Activated CD8-positive, alpha-beta T cell treated with anti-CD3 and anti-CD28 coated beads for 36 hours (primary cell): ENCODE measurements at regions not wholly inside any gene's neighbourhood (a gene's known extent, or its start where the extent isn't known, plus 50 kb on each side); places are given as distances from the start of the nearest gene placed in this dataset.

Experiments used
- ATAC-seq: fragments of 200-7000 bp; cut with Tn5 transposase; one replicate; pipeline ENCODE4 v1.10.0; 2021; ENCODE audit warnings: mild to moderate bottlenecking, moderate library complexity
- CTCF ChIA-PET: fragments of 350-600 bp; sonication (Branson Sonifier 250); formaldehyde crosslinking; loops from one replicate; lab custom pipeline; 2021; ENCODE audit warnings: antibody characterized with exemption; lab: Charles Lee
- POLR2A ChIA-PET: fragments of 350-600 bp; sonication (Branson Sonifier 250); formaldehyde crosslinking; loops from one replicate; lab custom pipeline; 2021; ENCODE audit warnings: antibody characterized with exemption; lab: Charles Lee
- DNase-seq: peaks from one replicate; pipeline ENCODE4 v3.0.0-alpha.2; 2020
- H3K27ac Mint-ChIP-seq: one replicate; pipeline ENCODE4 v1.8.0; 2021; ENCODE audit warnings: mild to moderate bottlenecking, mixed read lengths
- H3K27me3 Mint-ChIP-seq: one replicate; pipeline ENCODE4 v1.8.0; 2021; ENCODE audit warnings: mixed read lengths
- H3K36me3 Mint-ChIP-seq: one replicate; pipeline ENCODE4 v1.8.0; 2021; ENCODE audit warnings: low read depth, mixed read lengths
- H3K4me1 Mint-ChIP-seq: one replicate; pipeline ENCODE4 v1.8.0; 2021; ENCODE audit warnings: low read depth, mixed read lengths
- H3K4me3 Mint-ChIP-seq: one replicate; pipeline ENCODE4 v1.8.0; 2021; ENCODE audit warnings: mild to moderate bottlenecking, moderate library complexity, mixed read lengths
- H3K9me3 Mint-ChIP-seq: one replicate; pipeline ENCODE4 v1.8.0; 2021; ENCODE audit warnings: mixed read lengths
- CTCF ChIP-seq: fragments of 200-600 bp; IDR thresholded peaks from one replicate; pipeline ENCODE4 v1.8.0; 2022; ENCODE audit warnings: antibody characterized with exemption, mild to moderate bottlenecking
- intact Hi-C: fragments of 100-400 bp; cut with micrococcal nuclease; formaldehyde crosslinking; loops from one replicate; pipeline ENCODE4 v1.10.0; 2022

GRCh38 chr4:64969081-64969480, 559.8 kb upstream of the TECRL start:
- no peak for TF ChIP-seq CTCF
- peaks cover 7% of the 10 kb centered on the region for H3K9me3 Mint-ChIP-seq
- no peak overlapping the region for H3K4me3 Mint-ChIP-seq
- ATAC-seq (no peak), DNase-seq (no peak)
- H3K27me3 Mint-ChIP-seq, result no peaks in the 10 kb centered on the region
- POLR2A ChIA-PET, result no interaction called here
- CTCF ChIA-PET, result no interaction called here
- intact Hi-C loops, result no loop called here
- no peaks in the 10 kb centered on the region for H3K36me3 Mint-ChIP-seq
- no peaks in the 10 kb centered on the region for H3K4me1 Mint-ChIP-seq
- H3K27ac Mint-ChIP-seq, result no peak overlapping the region

GRCh38 chr4:64967286-64967685, 558.0 kb upstream of the TECRL start:
- CTCF ChIA-PET, result no interaction called here

GRCh38 chr4:64960516-64960915, 551.3 kb upstream of the TECRL start:
- ChIA-PET CTCF (no interaction called here), POLR2A (no interaction called here)
- Mint-ChIP-seq H3K9me3 (peaks cover 8% of the 10 kb centered on the region), H3K4me1 (no peaks in the 10 kb centered on the region), H3K4me3 (no peak overlapping the region), H3K27ac (no peak overlapping the region), H3K27me3 (no peaks in the 10 kb centered on the region), H3K36me3 (no peaks in the 10 kb centered on the region)
- TF ChIP-seq CTCF, result no peak
- intact Hi-C loops, result no loop called here
- DNase-seq, result no peak
- ATAC-seq, result no peak

More at GRCh38 chr4:64967286-64967685, 558.0 kb upstream of the TECRL start:
- Mint-ChIP-seq H3K4me3 (no peak overlapping the region), H3K9me3 (peaks cover 7% of the 10 kb centered on the region), H3K36me3 (no peaks in the 10 kb centered on the region), H3K4me1 (no peaks in the 10 kb centered on the region), H3K27me3 (no peaks in the 10 kb centered on the region), H3K27ac (no peak overlapping the region)
- DNase-seq, result no peak
- POLR2A ChIA-PET, result no interaction called here
- intact Hi-C loops, result no loop called here
- no peak for TF ChIP-seq CTCF
- ATAC-seq, result no peak

GRCh38 chr4:64940698-64941097, 531.4 kb upstream of the TECRL start:
- Mint-ChIP-seq H3K27me3 (no peaks in the 10 kb centered on the region), H3K27ac (no peak overlapping the region), H3K36me3 (no peaks in the 10 kb centered on the region), H3K4me3 (no peak overlapping the region), H3K9me3 (peaks cover 2% of the 10 kb centered on the region), H3K4me1 (no peaks in the 10 kb centered on the region)
- intact Hi-C loops, result no loop called here
- CTCF ChIA-PET, result no interaction called here
- no peak for TF ChIP-seq CTCF
- POLR2A ChIA-PET, result no interaction called here
- ATAC-seq (no peak), DNase-seq (no peak)

- Mint-ChIP-seq H3K27me3 (no peaks in the 10 kb centered on the region), H3K9me3 (peaks cover 5% of the 10 kb centered on the region), H3K36me3 (no peaks in the 10 kb centered on the region), H3K27ac (no peak overlapping the region), H3K4me3 (no peak overlapping the region), H3K4me1 (no peaks in the 10 kb centered on the region)
- ChIA-PET POLR2A (no interaction called here), CTCF (no interaction called here)
- DNase-seq, result no peak
- ATAC-seq, result no peak
- intact Hi-C loops, result no loop called here
- no peak for TF ChIP-seq CTCF
These were observed 526.3 kb upstream of the TECRL start for GRCh38 chr4:64935469-64936001.
